Stimulated activated CD4-positive, alpha-beta T cell treated with anti-CD3 and anti-CD28 coated beads, Interleukin-12 subunit alpha, Interleukin-12 subunit beta, amount 100 ng/mL, for 4 hours (primary cell): ENCODE measurements at regions not wholly inside any gene's neighbourhood (a gene's known extent, or its start where the extent isn't known, plus 50 kb on each side); places are given as distances from the start of the nearest gene placed in this dataset.
"Not testable (repeated sequence)": the region's sequence is repeated elsewhere in the genome, so short reads cannot be mapped to it uniquely, and the experiment has no call there.

ENCODE experiments used
- DNase-seq: peaks from one replicate; pipeline ENCODE4 v3.0.0-alpha.2; 2020

- not testable (repeated sequence) for DNase-seq
Observed at GRCh38 chr5:100011160-100011559, 524.0 kb upstream of the FAM174A start.

DNA sequence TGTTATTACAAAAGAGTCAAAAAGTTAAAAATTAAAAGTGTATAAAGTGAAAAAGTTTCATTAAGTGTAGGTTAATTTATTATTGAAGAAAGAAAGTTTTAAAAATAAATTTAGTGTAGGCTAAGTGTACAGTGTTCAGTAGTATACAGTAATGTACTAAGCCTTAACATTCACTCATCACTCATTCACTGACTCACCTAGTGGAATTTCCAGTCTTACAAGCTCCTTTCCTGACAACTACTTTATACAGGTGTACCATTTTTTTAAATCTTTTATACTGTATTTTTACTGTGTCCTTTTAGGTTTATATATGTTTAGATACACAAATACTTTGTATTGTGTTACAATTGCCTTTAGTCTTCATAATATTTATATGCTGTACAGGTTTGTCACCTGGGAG is 530.2 kb upstream of the FAM174A start:
- DNase-seq = no peak

GRCh38 chr5:99998319-99998718 is 536.9 kb upstream of the FAM174A start:
- no peak for DNase-seq

DNA sequence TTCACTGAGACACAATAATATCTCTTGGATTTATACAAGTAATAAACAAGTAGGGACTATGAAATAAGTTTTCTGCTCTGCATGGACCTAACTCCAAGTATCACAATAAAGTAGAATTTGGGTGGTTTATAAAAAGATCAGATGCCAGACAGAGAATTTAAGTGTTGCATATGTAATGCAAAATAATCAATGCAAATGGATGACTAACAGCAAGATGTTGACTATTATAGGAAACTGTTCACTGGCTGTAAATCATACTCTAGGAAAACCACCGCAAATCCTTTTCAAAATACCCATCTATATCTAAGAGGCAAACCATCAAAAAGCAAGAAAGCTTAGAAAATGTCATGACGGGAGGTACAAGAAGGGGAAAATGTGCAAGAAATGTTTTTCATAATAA is 539.8 kb upstream of the FAM174A start:
- DNase-seq = no peak

DNA sequence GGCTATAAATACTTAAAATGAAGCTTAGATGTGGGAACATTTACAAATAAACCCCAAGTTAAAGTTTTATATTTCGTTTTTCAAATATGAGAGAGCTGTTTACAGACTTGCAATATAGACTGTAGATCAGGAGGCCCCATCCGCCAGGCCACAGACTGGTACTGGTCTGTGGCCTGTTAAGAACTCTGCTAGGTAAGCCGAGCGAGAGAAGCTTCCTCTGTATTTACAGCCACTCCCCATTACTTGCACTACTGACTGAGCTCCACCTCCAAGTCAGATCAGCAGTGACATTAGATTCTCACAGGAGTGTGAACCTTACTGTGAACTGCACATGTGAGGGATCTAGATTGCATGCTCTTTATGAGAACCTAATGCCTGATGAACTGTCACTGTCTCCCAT is 561.4 kb upstream of the FAM174A start:
- no peak for DNase-seq

DNA sequence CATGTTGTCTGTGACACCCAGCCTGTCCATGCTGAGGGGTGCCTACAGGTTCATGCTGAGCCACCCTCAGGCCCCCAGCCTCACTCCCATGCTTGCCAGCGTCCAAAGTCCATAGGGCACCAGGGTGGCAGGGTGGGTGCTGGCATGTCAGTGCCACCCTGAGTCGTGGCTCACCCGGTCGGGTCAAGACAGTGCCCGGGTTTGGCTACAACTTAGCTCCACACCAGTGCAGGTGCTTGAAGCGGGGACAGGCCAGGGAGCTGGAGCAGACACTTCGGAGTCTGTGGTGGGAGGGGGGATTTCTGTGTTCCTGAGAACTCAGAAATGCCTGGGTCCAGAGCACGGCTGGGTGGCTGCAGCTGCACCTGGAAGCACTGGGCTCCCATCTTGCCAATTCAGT is 579.2 kb upstream of the FAM174A start:
- no peak for DNase-seq

DNA sequence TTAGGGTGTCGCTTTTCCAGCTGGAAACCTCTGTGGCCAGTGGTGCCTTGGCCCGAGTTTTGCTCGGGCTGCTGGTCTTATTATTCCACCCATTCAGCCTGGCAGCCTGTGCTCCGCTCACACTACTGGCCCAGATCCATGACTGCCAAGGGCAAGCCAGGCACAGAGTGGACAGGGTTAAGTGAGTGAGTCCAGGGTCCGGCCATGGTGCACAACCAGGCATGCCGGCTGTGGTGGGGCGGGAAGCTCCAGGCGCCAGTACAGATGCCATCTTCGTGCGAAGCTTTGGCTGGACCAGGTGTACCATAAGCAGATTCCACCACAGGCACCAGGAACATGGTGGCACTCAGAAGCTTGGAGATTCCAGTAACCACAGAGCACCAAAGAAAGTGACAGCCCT is 580.2 kb upstream of the FAM174A start:
- no peak for DNase-seq

DNA sequence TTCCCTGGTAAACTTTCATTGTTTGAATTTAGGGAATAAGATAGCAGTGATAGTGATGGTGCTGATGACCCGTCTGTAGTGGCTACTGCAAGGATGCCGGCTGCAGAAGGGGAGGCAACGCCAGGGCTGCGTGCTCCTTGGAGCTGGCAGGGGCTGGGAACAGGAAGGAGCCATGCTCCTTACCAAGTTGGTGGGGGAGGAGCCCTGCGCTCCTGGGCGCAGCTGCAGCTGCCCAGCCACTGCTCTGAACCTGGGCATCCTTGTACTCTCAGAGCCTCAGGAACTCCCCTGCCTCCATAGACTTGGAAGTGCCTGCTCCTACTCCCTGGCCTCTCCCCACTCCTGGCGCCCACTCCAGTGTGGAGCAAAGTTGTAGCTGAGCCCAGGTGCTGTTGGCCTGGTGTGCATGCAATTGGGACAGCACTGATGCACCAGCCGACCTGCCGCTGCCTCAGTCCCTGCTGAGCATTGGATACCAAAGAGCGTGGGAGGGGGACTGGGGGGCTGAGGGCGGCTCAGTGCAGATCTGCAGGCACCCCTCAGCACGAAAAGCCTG is 585.1 kb upstream of the FAM174A start:
- DNase-seq = no peak

GRCh38 chr5:99949361-99949760 is 585.8 kb upstream of the FAM174A start:
- no peak for DNase-seq

GRCh38 chr5:99948850-99949249 is 586.3 kb upstream of the FAM174A start:
- DNase-seq = no peak

GRCh38 chr5:99945478-99946442 is 589.4 kb upstream of the FAM174A start:
- DNase-seq = no peak

DNA sequence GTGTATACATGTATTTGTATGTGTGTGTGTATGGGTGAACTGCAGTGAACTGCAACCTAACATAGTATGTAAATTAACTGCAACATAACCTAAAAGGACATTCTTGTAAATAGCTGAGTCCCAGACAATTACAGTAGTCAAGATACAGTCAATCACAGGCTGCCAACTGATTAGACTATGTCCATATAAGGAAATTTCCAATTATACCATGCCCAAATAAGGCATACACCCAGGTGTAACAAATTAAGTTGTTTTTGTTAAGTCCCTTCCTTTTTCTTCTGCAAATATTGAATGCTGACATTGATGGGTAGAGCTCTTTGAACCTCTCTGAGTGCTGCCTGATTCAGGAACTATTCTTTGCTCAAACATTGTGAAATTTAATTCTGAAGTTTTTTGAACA is 594.6 kb upstream of the FAM174A start:
- DNase-seq = no peak

- DNase-seq = no peak
Observed at GRCh38 chr5:99936911-99937310, 598.3 kb upstream of the FAM174A start.

- DNase-seq = no peak
Observed at GRCh38 chr5:99929806-99930135, 605.4 kb upstream of the FAM174A start.

- DNase-seq = no peak
Observed at GRCh38 chr5:99929067-99929805, 605.9 kb upstream of the FAM174A start.

- no peak for DNase-seq
Observed at GRCh38 chr5:99928490-99928889, 606.7 kb upstream of the FAM174A start.

GRCh38 chr5:99926463-99926862 is 608.7 kb upstream of the FAM174A start:
- no peak for DNase-seq

- DNase-seq = no peak
Observed at GRCh38 chr5:99922386-99922785, 612.8 kb upstream of the FAM174A start.

- DNase-seq = no peak
Observed at GRCh38 chr5:99911971-99912370, 623.2 kb upstream of the FAM174A start.

DNA sequence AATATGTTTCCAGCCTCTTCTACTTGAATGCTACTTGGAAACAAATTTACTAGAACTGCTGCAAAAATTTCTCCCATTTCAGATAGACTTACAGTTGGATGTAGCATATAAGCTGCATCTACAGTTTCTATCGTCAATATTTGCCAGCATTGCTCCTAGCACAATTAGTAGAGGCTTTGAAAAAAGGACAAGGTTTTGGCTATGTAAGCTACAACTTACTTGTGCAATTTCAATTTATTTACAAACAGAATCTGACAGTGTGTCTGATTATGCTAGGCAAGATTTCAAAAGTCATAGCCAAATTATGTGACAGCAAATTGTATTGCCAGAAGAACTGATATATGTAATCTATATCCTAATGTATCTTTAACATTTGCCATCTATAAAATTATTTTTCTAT is 628.4 kb upstream of the FAM174A start:
- DNase-seq = no peak

- no peak for DNase-seq
Observed at GRCh38 chr5:99901972-99902371, 633.2 kb upstream of the FAM174A start.

DNA sequence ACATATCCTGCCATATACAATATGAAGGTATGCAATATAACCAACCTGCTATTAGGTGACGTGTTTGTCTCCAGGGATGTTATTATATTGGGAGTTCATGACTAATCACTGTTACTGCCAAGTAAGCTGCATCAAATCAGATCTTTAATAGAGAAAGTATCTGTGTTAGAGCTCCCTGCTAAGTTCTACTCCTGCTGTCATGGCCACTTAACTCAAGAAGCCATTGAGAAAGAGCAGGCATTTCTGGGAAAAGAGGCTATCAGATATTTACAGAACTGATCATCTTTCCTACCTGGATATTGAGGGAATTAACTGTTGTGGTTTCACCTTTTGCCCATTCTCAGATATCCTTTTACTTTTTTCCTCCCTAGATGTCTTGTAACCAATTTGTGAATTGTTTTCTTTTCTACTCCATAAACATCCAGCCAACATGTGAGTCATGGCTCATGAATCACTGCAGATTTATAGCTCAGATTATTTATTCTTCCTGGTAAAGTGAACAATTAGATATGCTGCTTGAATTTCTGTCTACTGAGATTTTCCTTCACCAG is 634.8 kb upstream of the FAM174A start:
- DNase-seq = no peak

GRCh38 chr5:99879791-99880511 is 655.2 kb upstream of the FAM174A start:
- DNase-seq = no peak
